Smooth muscle cell (in vitro differentiated cells): ENCODE measurements at regions not wholly inside any gene's neighbourhood (a gene's known extent, or its start where the extent isn't known, plus 50 kb on each side); places are given as distances from the start of the nearest gene placed in this dataset.

ENCODE experiments used
- DNase-seq: peaks from one replicate; lab custom pipeline; 2025; ENCODE audit not compliant: unreplicated experiment; lab: John Stamatoyannopoulos, UW
- H2AFZ ChIP-seq: fragments of 200-600 bp; sonication (generic); 2 replicates; pipeline ENCODE4 v1.6.0; 2016; ENCODE audit warnings: antibody characterized with exemption, low read depth, mild to moderate bottlenecking
- H3F3A ChIP-seq: fragments of 200-600 bp; sonication (generic); 2 replicates; pipeline ENCODE4 v1.6.0; 2017; ENCODE audit warnings: antibody characterized with exemption, low read depth
- H3K27ac ChIP-seq: fragments of 200-600 bp; sonication (generic); 2 replicates; pipeline ENCODE4 v1.5.1; 2016; ENCODE audit warnings: low read depth, mild to moderate bottlenecking
- H3K27me3 ChIP-seq: fragments of 200-600 bp; sonication (generic); 2 replicates; pipeline ENCODE4 v1.6.1; 2016; ENCODE audit warnings: low read depth, mild to moderate bottlenecking
- H3K36me3 ChIP-seq: fragments of 200-600 bp; sonication (generic); 2 replicates; pipeline ENCODE4 v1.5.1; 2016; ENCODE audit warnings: low read depth
- H3K4me1 ChIP-seq: fragments of 200-600 bp; sonication (generic); 2 replicates; pipeline ENCODE4 v1.5.1; 2016; ENCODE audit warnings: low read depth
- H3K4me2 ChIP-seq: fragments of 200-600 bp; sonication (generic); 2 replicates; pipeline ENCODE4 v1.6.0; 2016; ENCODE audit warnings: mild to moderate bottlenecking
- H3K4me3 ChIP-seq: fragments of 200-600 bp; sonication (generic); 2 replicates; pipeline ENCODE4 v1.5.1; 2016; ENCODE audit warnings: mild to moderate bottlenecking
- H3K79me2 ChIP-seq: fragments of 200-600 bp; sonication (generic); 2 replicates; pipeline ENCODE4 v1.6.0; 2016; ENCODE audit warnings: low read depth, mild to moderate bottlenecking
- H3K9ac ChIP-seq: fragments of 200-600 bp; sonication (generic); 2 replicates; pipeline ENCODE4 v1.6.0; 2016; ENCODE audit warnings: low read depth
- H3K9me3 ChIP-seq: fragments of 200-600 bp; sonication (generic); replicated peaks from 2 replicates; pipeline ENCODE4 v1.5.1; 2016; ENCODE audit warnings: low read depth
- H4K20me1 ChIP-seq: fragments of 200-600 bp; sonication (generic); 2 replicates; pipeline ENCODE4 v1.6.0; 2016; ENCODE audit warnings: low read depth
- WGBS: methylation state at CpG from one replicate; pipeline ENCODE4 v1.1.7; 2016; ENCODE audit warnings: low lambda C conversion rate; 5-methylcytosine and 5-hydroxymethylcytosine counted together
- TF ChIP-seq, protein P1 (sequence below): fragments of 200-600 bp; sonication (generic); IDR thresholded peaks from 2 replicates; pipeline ENCODE4 v1.5.1; 2017; ENCODE audit warnings: borderline replicate concordance, mild to moderate bottlenecking, antibody characterized with exemption; ENCODE audit not compliant: insufficient read depth, poor library complexity, severe bottlenecking

DNA sequence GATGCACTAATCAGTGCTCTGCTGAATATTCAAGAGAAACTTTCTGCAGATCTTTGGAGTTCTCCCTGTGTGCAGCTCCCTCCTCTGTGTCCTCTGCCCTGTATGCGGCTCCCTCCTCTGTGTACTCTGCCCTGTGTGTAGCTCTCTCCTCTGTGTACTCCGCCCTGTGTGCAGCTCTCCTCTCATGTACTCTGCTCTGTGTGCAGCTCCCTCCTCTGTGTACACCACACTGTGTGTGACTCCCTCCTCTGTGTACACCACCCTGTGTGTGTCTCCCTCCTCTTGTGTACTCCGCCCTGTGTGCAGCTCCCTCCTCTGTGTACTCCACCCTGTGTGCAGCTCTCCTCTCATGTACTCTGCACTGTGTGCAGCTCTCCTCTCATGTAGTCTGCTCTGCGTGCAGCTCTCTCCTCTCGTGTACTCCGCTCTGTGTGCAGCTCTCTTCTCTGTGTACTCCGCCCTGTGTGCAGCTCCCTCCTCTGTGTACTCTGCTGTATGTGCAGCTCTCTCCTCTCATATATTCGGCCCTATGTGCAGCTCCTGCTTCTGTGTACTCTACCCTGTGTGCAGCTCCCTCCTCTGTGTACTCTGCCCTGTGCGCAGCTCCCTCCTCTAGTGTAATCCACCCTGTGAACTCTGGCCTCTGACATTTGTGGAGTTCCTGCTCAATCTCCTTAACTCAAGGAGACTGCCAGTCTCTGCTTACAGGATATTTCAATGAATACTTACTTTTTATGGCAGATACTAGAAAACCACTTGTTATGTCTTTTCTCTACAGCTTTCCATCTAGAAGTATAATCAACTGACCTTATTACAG, 280.4 kb downstream of the GLRX3 start:
- H3K79me2 ChIP-seq, result no peaks in the 10 kb centered on the region
- DNase-seq, result no peak
- no peaks in the 10 kb centered on the region for H3K4me1 ChIP-seq
- no peaks in the 10 kb centered on the region for H3K27me3 ChIP-seq
- H3K36me3 ChIP-seq, result no peaks in the 10 kb centered on the region
- H3K9me3 ChIP-seq, result no peaks in the 10 kb centered on the region
- whole genome bisulfite sequencing, result 80% methylated on average over 9 of the region's 9 CpGs
- H3K4me2 ChIP-seq, result no peak overlapping the region
- H3K9ac ChIP-seq, result no peak overlapping the region
- no peak overlapping the region for H2AFZ ChIP-seq
- H3K27ac ChIP-seq, result no peak overlapping the region
- TF ChIP-seq, protein P1, sequence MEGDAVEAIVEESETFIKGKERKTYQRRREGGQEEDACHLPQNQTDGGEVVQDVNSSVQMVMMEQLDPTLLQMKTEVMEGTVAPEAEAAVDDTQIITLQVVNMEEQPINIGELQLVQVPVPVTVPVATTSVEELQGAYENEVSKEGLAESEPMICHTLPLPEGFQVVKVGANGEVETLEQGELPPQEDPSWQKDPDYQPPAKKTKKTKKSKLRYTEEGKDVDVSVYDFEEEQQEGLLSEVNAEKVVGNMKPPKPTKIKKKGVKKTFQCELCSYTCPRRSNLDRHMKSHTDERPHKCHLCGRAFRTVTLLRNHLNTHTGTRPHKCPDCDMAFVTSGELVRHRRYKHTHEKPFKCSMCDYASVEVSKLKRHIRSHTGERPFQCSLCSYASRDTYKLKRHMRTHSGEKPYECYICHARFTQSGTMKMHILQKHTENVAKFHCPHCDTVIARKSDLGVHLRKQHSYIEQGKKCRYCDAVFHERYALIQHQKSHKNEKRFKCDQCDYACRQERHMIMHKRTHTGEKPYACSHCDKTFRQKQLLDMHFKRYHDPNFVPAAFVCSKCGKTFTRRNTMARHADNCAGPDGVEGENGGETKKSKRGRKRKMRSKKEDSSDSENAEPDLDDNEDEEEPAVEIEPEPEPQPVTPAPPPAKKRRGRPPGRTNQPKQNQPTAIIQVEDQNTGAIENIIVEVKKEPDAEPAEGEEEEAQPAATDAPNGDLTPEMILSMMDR, result no peak
- no peaks in the 10 kb centered on the region for H4K20me1 ChIP-seq
- no peaks in the 10 kb centered on the region for H3F3A ChIP-seq
- no peak overlapping the region for H3K4me3 ChIP-seq

DNA sequence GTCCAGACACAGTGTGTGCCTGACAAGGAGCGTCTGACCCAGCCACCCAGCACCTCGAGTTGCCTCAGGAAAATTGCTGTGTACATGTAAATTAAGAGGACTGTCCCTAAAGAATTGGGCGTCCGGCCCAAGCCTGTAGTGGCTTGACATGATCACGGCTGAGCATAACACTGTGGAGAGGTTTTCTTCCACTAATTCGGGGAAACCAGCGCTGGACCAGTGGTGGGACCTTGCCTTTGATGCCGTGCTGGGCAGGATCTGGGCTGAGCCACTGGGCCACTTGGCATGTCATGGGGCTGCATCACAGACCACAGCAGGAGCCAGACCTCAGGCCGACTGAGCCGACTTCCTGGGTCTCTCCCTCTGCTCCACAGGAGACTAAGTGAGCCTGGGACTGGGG, 282.5 kb downstream of the GLRX3 start:
- Histone ChIP-seq H3K79me2 (no peaks in the 10 kb centered on the region), H3F3A (no peaks in the 10 kb centered on the region), H2AFZ (no peak overlapping the region), H3K9me3 (no peaks in the 10 kb centered on the region), H3K9ac (no peak overlapping the region), H3K4me2 (no peak overlapping the region), H3K4me3 (no peak overlapping the region), H3K27me3 (no peaks in the 10 kb centered on the region), H4K20me1 (no peaks in the 10 kb centered on the region), H3K36me3 (no peaks in the 10 kb centered on the region), H3K4me1 (no peaks in the 10 kb centered on the region), H3K27ac (no peak overlapping the region)
- TF ChIP-seq, protein P1, result no peak
- WGBS, result 81% methylated on average over 10 of the region's 10 CpGs
- DNase-seq, result no peak

- 84% methylated on average over 9 of the region's 9 CpGs for WGBS
- H3K9me3 ChIP-seq, result no peaks in the 10 kb centered on the region
These were observed 285.7 kb downstream of the GLRX3 start for GRCh38 chr10:130421909-130422308.

More at GRCh38 chr10:130421909-130422308, 285.7 kb downstream of the GLRX3 start:
- DNase-seq, result no peak
- no peaks in the 10 kb centered on the region for H3F3A ChIP-seq
- H2AFZ ChIP-seq, result no peak overlapping the region
- H3K4me2 ChIP-seq, result no peak overlapping the region
- TF ChIP-seq, protein P1, result no peak
- no peak overlapping the region for H3K9ac ChIP-seq
- H3K27ac ChIP-seq, result no peak overlapping the region
- no peak overlapping the region for H3K4me3 ChIP-seq
- no peaks in the 10 kb centered on the region for H3K27me3 ChIP-seq
- H4K20me1 ChIP-seq, result no peaks in the 10 kb centered on the region
- H3K4me1 ChIP-seq, result no peaks in the 10 kb centered on the region
- H3K36me3 ChIP-seq, result no peaks in the 10 kb centered on the region
- no peaks in the 10 kb centered on the region for H3K79me2 ChIP-seq
